WTC11 (cell line): ENCODE measurements at regions not wholly inside any gene's neighbourhood (a gene's known extent, or its start where the extent isn't known, plus 50 kb on each side); places are given as distances from the start of the nearest gene placed in this dataset.

ENCODE experiments used
- ATAC-seq: fragments of 200-7000 bp; cut with Tn5 transposase; 2 replicates; pipeline ENCODE4 v1.10.0; 2021; ENCODE audit warnings: mild to moderate bottlenecking, moderate library complexity
- CTCF ChIA-PET: fragments of 300-600 bp; sonication (Branson Sonifier 250); formaldehyde crosslinking; loops from one replicate; lab custom pipeline; 2021; ENCODE audit warnings: antibody characterized with exemption; lab: Charles Lee
- POLR2A ChIA-PET: fragments of 350-600 bp; sonication (Branson Sonifier 250); formaldehyde crosslinking; loops from one replicate; lab custom pipeline; 2021; ENCODE audit warnings: antibody characterized with exemption; lab: Charles Lee
- DNase-seq: peaks from one replicate; pipeline ENCODE4 v3.0.0; 2021; ENCODE audit warnings: low spot score
- H3K27ac Mint-ChIP-seq: 2 replicates; pipeline ENCODE4 v1.8.0; 2021; ENCODE audit warnings: mixed read lengths
- H3K27me3 Mint-ChIP-seq: 2 replicates; pipeline ENCODE4 v1.8.0; 2021; ENCODE audit warnings: low read depth, mild to moderate bottlenecking, moderate library complexity, mixed read lengths
- H3K36me3 Mint-ChIP-seq: 2 replicates; pipeline ENCODE4 v1.8.0; 2021; ENCODE audit warnings: mixed read lengths
- H3K4me1 Mint-ChIP-seq: 2 replicates; pipeline ENCODE4 v1.8.0; 2022; ENCODE audit warnings: mixed read lengths
- H3K4me3 Mint-ChIP-seq: 2 replicates; pipeline ENCODE4 v1.8.0; 2021; ENCODE audit warnings: mild to moderate bottlenecking, moderate library complexity, mixed read lengths
- H3K9me3 Mint-ChIP-seq: 2 replicates; pipeline ENCODE4 v1.8.0; 2021; ENCODE audit warnings: mixed read lengths
- ATF1 ChIP-seq: sonication (generic); formaldehyde crosslinking; IDR thresholded peaks from 2 replicates; pipeline ENCODE4 v1.8.1; 2023; ENCODE audit warnings: mild to moderate bottlenecking, moderate library complexity, missing genetic modification reagents
- CBFB ChIP-seq: sonication (generic); formaldehyde crosslinking; IDR thresholded peaks from 2 replicates; pipeline ENCODE4 v1.8.1; 2022; ENCODE audit warnings: mild to moderate bottlenecking, low read depth, missing genetic modification reagents
- CDX4 ChIP-seq: fragments of 250-450 bp; sonication (Bioruptor Pico); IDR thresholded peaks from 2 replicates; pipeline ENCODE4 v1.9.0; 2021; ENCODE audit warnings: moderate library complexity, mild to moderate bottlenecking, inconsistent platforms, borderline replicate concordance
- CREB1 ChIP-seq: sonication (generic); formaldehyde crosslinking; IDR thresholded peaks from 2 replicates; pipeline ENCODE4 v1.8.0; 2023; ENCODE audit warnings: mild to moderate bottlenecking, missing genetic modification reagents
- CTCF ChIP-seq: fragments of 200-600 bp; IDR thresholded peaks from 2 replicates; pipeline ENCODE4 v1.8.0; 2022; ENCODE audit warnings: antibody characterized with exemption
- E2F1 ChIP-seq: sonication (generic); formaldehyde crosslinking; IDR thresholded peaks from 2 replicates; pipeline ENCODE4 v1.8.0; 2022; ENCODE audit warnings: mild to moderate bottlenecking, missing genetic modification reagents
- ELF4 ChIP-seq: sonication (generic); formaldehyde crosslinking; IDR thresholded peaks from 2 replicates; pipeline ENCODE4 v1.8.1; 2022; ENCODE audit warnings: low read depth, mild to moderate bottlenecking, moderate library complexity, missing genetic modification reagents
- FOXK1 ChIP-seq: sonication (generic); formaldehyde crosslinking; IDR thresholded peaks from 2 replicates; pipeline ENCODE4 v1.8.0; 2022; ENCODE audit warnings: mild to moderate bottlenecking, moderate library complexity, missing genetic modification reagents
- GTF2I ChIP-seq: fragments of 250-450 bp; sonication (Bioruptor Pico); conservative IDR thresholded peaks from 2 replicates; pipeline ENCODE4 v1.4.0; 2021; ENCODE audit warnings: mild to moderate bottlenecking
- IRF1 ChIP-seq: sonication (generic); formaldehyde crosslinking; IDR thresholded peaks from 2 replicates; pipeline ENCODE4 v1.8.0; 2023; ENCODE audit warnings: missing genetic modification reagents
- JAZF1 ChIP-seq: fragments of 250-450 bp; sonication (Bioruptor Pico); IDR thresholded peaks from 2 replicates; pipeline ENCODE4 v1.9.0; 2021; ENCODE audit warnings: moderate library complexity, mild to moderate bottlenecking, inconsistent platforms
- PRRX2 ChIP-seq: fragments of 250-450 bp; sonication (Bioruptor Pico); IDR thresholded peaks from 2 replicates; pipeline ENCODE4 v1.8.0; 2021; ENCODE audit warnings: mild to moderate bottlenecking
- SOX15 ChIP-seq: fragments of 250-450 bp; sonication (Bioruptor Pico); IDR thresholded peaks from 2 replicates; pipeline ENCODE4 v1.9.0; 2021; ENCODE audit warnings: mild to moderate bottlenecking
- TP53 ChIP-seq: sonication (generic); formaldehyde crosslinking; IDR thresholded peaks from 2 replicates; pipeline ENCODE4 v1.8.1; 2023; ENCODE audit warnings: mild to moderate bottlenecking, missing genetic modification reagents
- USF2 ChIP-seq: sonication (generic); formaldehyde crosslinking; IDR thresholded peaks from 2 replicates; pipeline ENCODE4 v1.8.1; 2023; ENCODE audit warnings: mild to moderate bottlenecking, missing genetic modification reagents, moderate library complexity
- ZNF317 ChIP-seq: sonication (generic); formaldehyde crosslinking; IDR thresholded peaks from 2 replicates; pipeline ENCODE4 v1.8.1; 2023; ENCODE audit warnings: low read depth, mild to moderate bottlenecking, moderate library complexity, missing genetic modification reagents, borderline replicate concordance
- ZNF396 ChIP-seq: fragments of 250-450 bp; sonication (Bioruptor Pico); IDR thresholded peaks from 2 replicates; pipeline ENCODE4 v1.8.0; 2021; ENCODE audit warnings: mild to moderate bottlenecking, moderate library complexity, borderline replicate concordance
- ZNF671 ChIP-seq: fragments of 250-450 bp; sonication (Bioruptor Pico); IDR thresholded peaks from 2 replicates; pipeline ENCODE4 v1.8.0; 2021; ENCODE audit warnings: mild to moderate bottlenecking
- TF ChIP-seq, protein P1 (sequence below): sonication (generic); formaldehyde crosslinking; IDR thresholded peaks from 2 replicates; pipeline ENCODE4 v1.8.1; 2022; ENCODE audit warnings: mild to moderate bottlenecking, moderate library complexity, missing genetic modification reagents
- TF ChIP-seq, protein P2 (sequence below): sonication (generic); formaldehyde crosslinking; IDR thresholded peaks from 2 replicates; pipeline ENCODE4 v1.8.0; 2022; ENCODE audit warnings: missing genetic modification reagents

- TF ChIP-seq GTF2I (no peak), TP53 (CRISPR knock-in tag) (no peak), ATF1 (no peak)
These were observed 103.7 kb upstream of the CD96 start (continued) for GRCh38 chr3:111438283-111438682.

DNA sequence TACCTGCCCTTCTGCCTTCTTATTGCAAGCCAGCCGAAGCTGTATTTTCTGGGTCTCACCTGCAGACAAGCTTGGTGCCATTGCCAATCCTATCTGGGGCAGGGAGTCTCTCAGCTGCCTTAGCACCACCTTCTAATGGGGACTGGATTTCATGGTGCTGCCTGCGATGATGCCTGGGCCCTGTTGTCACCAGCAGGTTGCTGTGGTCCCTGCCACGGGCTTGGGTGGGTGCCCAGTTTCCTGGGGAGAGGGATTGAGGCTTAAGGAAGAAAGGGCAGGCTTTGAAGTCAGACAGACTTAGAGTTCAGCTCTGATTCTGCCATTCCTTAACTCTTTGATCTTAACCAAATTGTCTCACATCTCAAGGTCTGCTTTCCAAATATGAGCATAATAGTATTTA lies 87.4 kb upstream of the CD96 start:
- DNase-seq: no peak
- no peaks in the 10 kb centered on the region for H3K4me1 Mint-ChIP-seq
- CTCF ChIA-PET: no interaction called here
- H3K4me3 Mint-ChIP-seq: no peak overlapping the region
- TF ChIP-seq ELF4 (CRISPR knock-in tag) (no peak), CTCF (no peak), CREB1 (CRISPR knock-in tag) (no peak), TP53 (CRISPR knock-in tag) (no peak), ZNF317 (no peak), PRRX2 (CRISPR knock-in tag) (no peak), JAZF1 (CRISPR knock-in tag) (no peak), FOXK1 (CRISPR knock-in tag) (no peak), E2F1 (CRISPR knock-in tag) (no peak), SOX15 (CRISPR knock-in tag) (no peak), USF2 (CRISPR knock-in tag) (no peak), IRF1 (CRISPR knock-in tag) (no peak), CDX4 (CRISPR knock-in tag) (no peak), ZNF671 (CRISPR knock-in tag) (no peak), ZNF396 (CRISPR knock-in tag) (no peak), CBFB (CRISPR knock-in tag) (no peak)
- TF ChIP-seq, protein P1, sequence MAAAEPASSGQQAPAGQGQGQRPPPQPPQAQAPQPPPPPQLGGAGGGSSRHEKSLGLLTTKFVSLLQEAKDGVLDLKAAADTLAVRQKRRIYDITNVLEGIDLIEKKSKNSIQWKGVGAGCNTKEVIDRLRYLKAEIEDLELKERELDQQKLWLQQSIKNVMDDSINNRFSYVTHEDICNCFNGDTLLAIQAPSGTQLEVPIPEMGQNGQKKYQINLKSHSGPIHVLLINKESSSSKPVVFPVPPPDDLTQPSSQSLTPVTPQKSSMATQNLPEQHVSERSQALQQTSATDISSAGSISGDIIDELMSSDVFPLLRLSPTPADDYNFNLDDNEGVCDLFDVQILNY: no peak
- TF ChIP-seq, protein P2, sequence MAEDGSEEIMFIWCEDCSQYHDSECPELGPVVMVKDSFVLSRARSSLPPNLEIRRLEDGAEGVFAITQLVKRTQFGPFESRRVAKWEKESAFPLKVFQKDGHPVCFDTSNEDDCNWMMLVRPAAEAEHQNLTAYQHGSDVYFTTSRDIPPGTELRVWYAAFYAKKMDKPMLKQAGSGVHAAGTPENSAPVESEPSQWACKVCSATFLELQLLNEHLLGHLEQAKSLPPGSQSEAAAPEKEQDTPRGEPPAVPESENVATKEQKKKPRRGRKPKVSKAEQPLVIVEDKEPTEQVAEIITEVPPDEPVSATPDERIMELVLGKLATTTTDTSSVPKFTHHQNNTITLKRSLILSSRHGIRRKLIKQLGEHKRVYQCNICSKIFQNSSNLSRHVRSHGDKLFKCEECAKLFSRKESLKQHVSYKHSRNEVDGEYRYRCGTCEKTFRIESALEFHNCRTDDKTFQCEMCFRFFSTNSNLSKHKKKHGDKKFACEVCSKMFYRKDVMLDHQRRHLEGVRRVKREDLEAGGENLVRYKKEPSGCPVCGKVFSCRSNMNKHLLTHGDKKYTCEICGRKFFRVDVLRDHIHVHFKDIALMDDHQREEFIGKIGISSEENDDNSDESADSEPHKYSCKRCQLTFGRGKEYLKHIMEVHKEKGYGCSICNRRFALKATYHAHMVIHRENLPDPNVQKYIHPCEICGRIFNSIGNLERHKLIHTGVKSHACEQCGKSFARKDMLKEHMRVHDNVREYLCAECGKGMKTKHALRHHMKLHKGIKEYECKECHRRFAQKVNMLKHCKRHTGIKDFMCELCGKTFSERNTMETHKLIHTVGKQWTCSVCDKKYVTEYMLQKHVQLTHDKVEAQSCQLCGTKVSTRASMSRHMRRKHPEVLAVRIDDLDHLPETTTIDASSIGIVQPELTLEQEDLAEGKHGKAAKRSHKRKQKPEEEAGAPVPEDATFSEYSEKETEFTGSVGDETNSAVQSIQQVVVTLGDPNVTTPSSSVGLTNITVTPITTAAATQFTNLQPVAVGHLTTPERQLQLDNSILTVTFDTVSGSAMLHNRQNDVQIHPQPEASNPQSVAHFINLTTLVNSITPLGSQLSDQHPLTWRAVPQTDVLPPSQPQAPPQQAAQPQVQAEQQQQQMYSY (CRISPR knock-in tag): no peak
- no peaks in the 10 kb centered on the region for H3K27me3 Mint-ChIP-seq
- no peak overlapping the region for H3K27ac Mint-ChIP-seq
- H3K9me3 Mint-ChIP-seq: peaks cover 24% of the 10 kb centered on the region
- ATAC-seq: no peak
- POLR2A ChIA-PET: no interaction called here
- no peaks in the 10 kb centered on the region; the same call in 1 of the 2 replicates for H3K36me3 Mint-ChIP-seq
